ENCODE measurements at regions not wholly inside any gene's neighbourhood (a gene's known extent, or its start where the extent isn't known, plus 50 kb on each side); places are given as distances from the start of the nearest gene placed in this dataset.

GRCh38 chr6:134821928-134822864 lies 127.7 kb downstream of the ALDH8A1 start:
- Histone ChIP-seq H3K4me1 (no peaks in the 10 kb centered on the region), H3K27me3 (no peaks in the 10 kb centered on the region), H3K4me3 (no peak overlapping the region), H3K9me3 (no peaks in the 10 kb centered on the region), H3K27ac (peak overlapping the region in 1 of 2 donors; percentile 1), H3K36me3 (no peaks in the 10 kb centered on the region)
- intact Hi-C loops (cut with DNase I; ENCODE audit: low total_unique reads): no loop called here
- TF ChIP-seq POLR2A (IDR thresholded peaks at IDR 0.05) (no peak), CTCF (IDR thresholded peaks at IDR 0.05) (no peak)
- no peak for DNase-seq

DNA sequence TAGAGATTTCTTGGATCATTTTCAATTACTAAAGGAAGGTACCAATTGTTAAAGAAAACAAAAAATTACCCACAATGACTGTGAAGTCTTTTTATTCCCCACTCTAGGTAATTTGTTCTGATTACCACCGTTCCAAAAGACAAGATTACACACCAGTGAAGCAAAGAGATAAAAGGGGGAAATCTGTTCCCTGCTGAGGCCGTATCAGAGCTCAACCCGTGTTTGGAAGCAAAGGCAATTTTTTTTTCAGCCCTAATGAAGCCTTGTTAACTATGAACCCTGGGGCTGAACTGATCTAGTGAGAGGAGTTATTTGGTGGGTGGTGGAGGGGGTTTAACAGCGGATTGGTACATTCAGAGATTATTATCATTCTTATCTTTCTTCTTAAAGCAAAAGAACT lies 128.5 kb downstream of the ALDH8A1 start:
- intact Hi-C loops (cut with DNase I; ENCODE audit: low total_unique reads): no loop called here

DNA sequence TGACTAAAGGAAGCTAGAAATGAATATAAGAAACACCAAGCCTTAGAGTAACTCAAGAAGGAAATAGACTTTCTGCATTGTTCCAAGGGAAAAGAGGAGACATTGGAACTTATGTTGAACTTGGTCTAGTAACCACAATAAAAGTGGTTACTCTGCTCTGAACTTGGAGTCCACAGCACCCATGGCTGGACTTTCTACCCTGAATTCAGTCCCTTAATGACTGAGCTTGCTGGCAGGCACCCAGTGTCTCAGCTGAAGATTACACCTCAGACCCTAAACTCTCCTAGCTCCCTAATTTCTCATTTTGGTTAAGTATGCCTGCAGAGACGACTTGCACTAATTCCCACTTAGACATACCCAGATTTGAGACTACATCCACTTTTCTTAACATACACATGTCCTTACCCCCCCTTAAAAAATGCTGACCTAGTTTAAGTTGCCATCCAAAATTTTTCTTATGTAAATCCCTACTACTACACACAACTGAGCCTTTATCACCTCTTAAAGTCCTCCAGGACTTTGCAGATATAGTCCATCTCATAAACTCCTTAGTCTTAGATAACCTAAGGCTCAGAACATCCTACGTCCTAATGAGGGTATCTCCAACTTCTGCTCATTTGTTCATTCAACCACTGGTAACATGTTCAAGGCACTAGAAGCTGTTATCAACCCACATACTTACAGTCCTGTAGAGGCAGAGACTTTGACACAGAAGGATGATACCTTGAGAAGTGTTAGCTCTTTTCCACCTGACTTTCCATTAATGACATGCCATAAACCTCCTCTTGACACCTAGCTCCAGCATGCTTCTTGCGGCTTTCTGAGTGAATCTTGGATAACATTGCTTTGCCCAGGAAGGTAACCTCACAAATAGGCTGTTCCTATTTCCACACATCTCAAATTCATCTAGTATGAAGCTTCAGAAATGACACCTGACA lies 129.8 kb downstream of the ALDH8A1 start:
- no peak for DNase-seq
- intact Hi-C loops (cut with DNase I; ENCODE audit: low total_unique reads): no loop called here
- Histone ChIP-seq H3K27me3 (no peaks in the 10 kb centered on the region), H3K9me3 (no peaks in the 10 kb centered on the region), H3K36me3 (no peaks in the 10 kb centered on the region), H3K4me3 (no peak overlapping the region), H3K4me1 (no peaks in the 10 kb centered on the region), H3K27ac (no peak overlapping the region)
- TF ChIP-seq POLR2A (IDR thresholded peaks at IDR 0.05): no peak

More for the DNA sequence above, 128.5 kb downstream of the ALDH8A1 start:
- Histone ChIP-seq H3K36me3 (no peaks in the 10 kb centered on the region), H3K9me3 (no peaks in the 10 kb centered on the region), H3K4me3 (no peak overlapping the region), H3K27me3 (no peaks in the 10 kb centered on the region), H3K4me1 (no peaks in the 10 kb centered on the region), H3K27ac (no peak overlapping the region)
- TF ChIP-seq CTCF (IDR thresholded peaks at IDR 0.05) (no peak), POLR2A (IDR thresholded peaks at IDR 0.05) (no peak)
- no peak for DNase-seq

DNA sequence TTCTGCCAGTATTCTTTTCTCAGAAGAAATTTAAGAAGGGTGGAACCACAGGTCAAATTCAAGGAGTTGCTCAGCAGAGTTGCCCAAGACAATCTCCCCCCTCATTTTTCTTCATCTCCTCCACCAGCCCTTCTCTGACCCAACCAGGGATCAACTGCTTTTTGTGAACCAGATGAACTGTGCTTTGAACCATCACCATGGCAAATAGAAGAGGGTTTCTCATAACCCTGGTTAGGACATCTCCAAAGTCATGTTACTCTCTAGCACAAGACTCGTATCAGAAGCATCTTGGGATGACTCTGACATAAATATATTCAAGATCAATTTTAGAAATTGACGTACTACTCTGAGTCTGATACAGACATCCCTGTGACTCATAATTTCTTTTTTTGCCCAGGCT lies 130.7 kb downstream of the ALDH8A1 start:
- no peak overlapping the region for H3K4me3 ChIP-seq
- H3K4me1 ChIP-seq: no peaks in the 10 kb centered on the region
- intact Hi-C loops (cut with DNase I; ENCODE audit: low total_unique reads): no loop called here
- H3K27me3 ChIP-seq: no peaks in the 10 kb centered on the region
- H3K36me3 ChIP-seq: no peaks in the 10 kb centered on the region
- no peak for TF ChIP-seq CTCF (IDR thresholded peaks at IDR 0.05)
- TF ChIP-seq POLR2A (IDR thresholded peaks at IDR 0.05): no peak
- no peak overlapping the region for H3K27ac ChIP-seq
- no peaks in the 10 kb centered on the region for H3K9me3 ChIP-seq
- DNase-seq: no peak

- Histone ChIP-seq H3K9me3 (no peaks in the 10 kb centered on the region), H3K4me1 (no peaks in the 10 kb centered on the region), H3K36me3 (no peaks in the 10 kb centered on the region), H3K27ac (no peak overlapping the region), H3K27me3 (no peaks in the 10 kb centered on the region), H3K4me3 (no peak overlapping the region)
- TF ChIP-seq CTCF (IDR thresholded peaks at IDR 0.05): no peak
- no peak for TF ChIP-seq POLR2A (IDR thresholded peaks at IDR 0.05)
- DNase-seq: no peak
- intact Hi-C loops (cut with DNase I; ENCODE audit: low total_unique reads): no loop called here
Observed at GRCh38 chr6:134817448-134817847, 132.5 kb downstream of the ALDH8A1 start.

All from uterus (tissue), 3 donors.